Neuronal stem cell (in vitro differentiated cells): ENCODE measurements at regions not wholly inside any gene's neighbourhood (a gene's known extent, or its start where the extent isn't known, plus 50 kb on each side); places are given as distances from the start of the nearest gene placed in this dataset.

Experiments used
- DNase-seq: peaks from one replicate; pipeline ENCODE4 v3.0.0-alpha.2; 2013; ENCODE audit warnings: low spot score
- H2AFZ ChIP-seq: one replicate; pipeline ENCODE4 v1.6.1; 2013; ENCODE audit warnings: mild to moderate bottlenecking, low read length, inconsistent platforms
- H2AK5ac ChIP-seq: 2 replicates; pipeline ENCODE4 v1.6.1; 2013; ENCODE audit warnings: low read depth, mild to moderate bottlenecking, inconsistent platforms, low read length, moderate library complexity, mixed read lengths
- H2BK120ac ChIP-seq: 2 replicates; pipeline ENCODE4 v1.6.1; 2013; ENCODE audit warnings: low read depth, mild to moderate bottlenecking, inconsistent platforms, low read length, moderate library complexity, mixed read lengths
- H2BK12ac ChIP-seq: one replicate; pipeline ENCODE4 v1.6.1; 2013; ENCODE audit warnings: low read length, inconsistent platforms
- H2BK15ac ChIP-seq: 2 replicates; pipeline ENCODE4 v1.6.1; 2013; ENCODE audit warnings: mild to moderate bottlenecking, low read length, inconsistent platforms, mixed read lengths
- H2BK5ac ChIP-seq: one replicate; pipeline ENCODE4 v1.6.1; 2013; ENCODE audit warnings: inconsistent platforms, mild to moderate bottlenecking, low read length, moderate library complexity
- H3K14ac ChIP-seq: one replicate; pipeline ENCODE4 v1.6.1; 2013; ENCODE audit warnings: low read length, inconsistent platforms
- H3K18ac ChIP-seq: 2 replicates; pipeline ENCODE4 v1.6.1; 2013; ENCODE audit warnings: low read length, inconsistent platforms
- H3K23ac ChIP-seq: 2 replicates; pipeline ENCODE4 v1.6.1; 2013; ENCODE audit warnings: low read depth, mild to moderate bottlenecking, mixed read lengths, low read length, inconsistent platforms; ENCODE audit not compliant: poor library complexity
- H3K27ac ChIP-seq: replicated peaks from 3 replicates; pipeline ENCODE4 v1.5.1; 2013; ENCODE audit warnings: low read length, inconsistent platforms
- H3K27me3 ChIP-seq, 3 experiments: 2 replicates each; pipeline ENCODE4 v1.6.1; 2013; ENCODE audit warnings: low read length in 3 of 3, mild to moderate bottlenecking in 2 of 3, inconsistent platforms in 1 of 3, low read depth in 1 of 3, mixed read lengths in 1 of 3, moderate library complexity in 1 of 3; ENCODE audit not compliant: control insufficient read depth in 3 of 3, insufficient read depth in 3 of 3
- H3K36me3 ChIP-seq, 2 donors: replicated peaks in 1 of 2; 2 replicates each; pipeline ENCODE4 v1.6.1; 2013; ENCODE audit warnings: low read length in 2 of 2; ENCODE audit not compliant: control insufficient read depth in 2 of 2, insufficient read depth in 2 of 2
- H3K4ac ChIP-seq: 2 replicates; pipeline ENCODE4 v1.6.1; 2013; ENCODE audit warnings: inconsistent platforms, mild to moderate bottlenecking, low read length, moderate library complexity
- H3K4me1 ChIP-seq, 2 donors: 1 replicate in 1 of 2; 2 replicates in 1 of 2; pipeline ENCODE4 v1.6.1; 2013; ENCODE audit warnings: low read length in 2 of 2, low read depth in 1 of 2; ENCODE audit not compliant: control insufficient read depth in 2 of 2, insufficient read depth in 1 of 2
- H3K4me2 ChIP-seq: one replicate; pipeline ENCODE4 v1.6.1; 2013; ENCODE audit warnings: mild to moderate bottlenecking, low read length, inconsistent platforms; ENCODE audit not compliant: insufficient read depth, poor library complexity, severe bottlenecking
- H3K4me3 ChIP-seq, 2 donors: 2 replicates each; pipeline ENCODE4 v1.5.1; 2013; ENCODE audit warnings: low read length in 2 of 2, mild to moderate bottlenecking in 2 of 2, inconsistent platforms in 1 of 2, moderate library complexity in 1 of 2
- H3K79me1 ChIP-seq: one replicate; pipeline ENCODE4 v1.6.1; 2013; ENCODE audit warnings: low read depth, mild to moderate bottlenecking, inconsistent platforms, low read length, moderate library complexity
- H3K9ac ChIP-seq: one replicate; pipeline ENCODE4 v1.6.1; 2013; ENCODE audit warnings: mild to moderate bottlenecking, low read depth, low read length, inconsistent platforms; ENCODE audit not compliant: poor library complexity
- H3K9me3 ChIP-seq, 2 donors: replicated peaks in 1 of 2; 2 replicates each; pipeline versions ENCODE3 to v1.6.1; 2013; ENCODE audit warnings: low read length in 2 of 2, mild to moderate bottlenecking in 2 of 2, inconsistent platforms in 1 of 2, low read depth in 1 of 2, mixed read lengths in 1 of 2, moderate library complexity in 1 of 2; ENCODE audit not compliant: control insufficient read depth in 2 of 2, insufficient read depth in 1 of 2
- H4K8ac ChIP-seq: one replicate; pipeline ENCODE4 v1.6.1; 2013; ENCODE audit warnings: low read depth, mild to moderate bottlenecking, inconsistent platforms, low read length, moderate library complexity
- H4K91ac ChIP-seq: one replicate; pipeline ENCODE4 v1.6.1; 2013; ENCODE audit warnings: low read length, low read depth, mild to moderate bottlenecking, inconsistent platforms; ENCODE audit not compliant: poor library complexity
- WGBS, 2 donors: extraction: QIAGEN DNeasy Blood & Tissue Kit; methylation state at CpG; one replicate each; pipeline ENCODE4 v1.1.7; 2013; ENCODE audit warnings: missing lambda C conversion rate in 2 of 2, mixed read lengths in 1 of 2; ENCODE audit not compliant: insufficient read length in 2 of 2, insufficient replicate concordance in 1 of 2; ENCODE audit errors: extremely low coverage in 2 of 2; 5-methylcytosine and 5-hydroxymethylcytosine counted together

GRCh38 chr4:81565142-81565870 is 93.6 kb upstream of the RASGEF1B start:
- peaks cover 0 to 7% of the 10 kb centered on the region in 2 donors for H3K4me1 ChIP-seq
- no peak overlapping the region for H4K91ac ChIP-seq
- H3K4ac ChIP-seq = no peak overlapping the region
- H2BK120ac ChIP-seq = no peak overlapping the region
- no peak overlapping the region for H3K18ac ChIP-seq
- H2AFZ ChIP-seq = peak overlapping the region; percentile 77
- H2BK12ac ChIP-seq = no peak overlapping the region
- H3K36me3 ChIP-seq = no peaks in the 10 kb centered on the region
- H2BK15ac ChIP-seq = no peak overlapping the region
- no peaks in the 10 kb centered on the region for H3K79me1 ChIP-seq
- no peaks in the 10 kb centered on the region for H3K27me3 ChIP-seq
- no peak overlapping the region for H3K9ac ChIP-seq
- H3K4me3 ChIP-seq = no peak overlapping the region
- H3K14ac ChIP-seq = no peak overlapping the region
- no CpG with 5 or more reads among the region's 6 CpGs for WGBS, 2 donors
- H4K8ac ChIP-seq = no peak overlapping the region
- H3K27ac ChIP-seq = no peak overlapping the region
- H2AK5ac ChIP-seq = no peak overlapping the region
- H2BK5ac ChIP-seq = no peak overlapping the region
- peak; percentile 4 for DNase-seq
- H3K4me2 ChIP-seq = no peak overlapping the region
- H3K23ac ChIP-seq = no peak overlapping the region
- no peaks in the 10 kb centered on the region for H3K9me3 ChIP-seq

- Histone ChIP-seq H3K36me3 (no peaks in the 10 kb centered on the region), H3K4me3 (no peak overlapping the region), H4K8ac (no peak overlapping the region), H2AFZ (no peak overlapping the region), H2BK12ac (no peak overlapping the region), H3K4me2 (no peak overlapping the region), H3K23ac (no peak overlapping the region), H3K4ac (no peak overlapping the region), H3K79me1 (no peaks in the 10 kb centered on the region), H3K27ac (no peak overlapping the region), H4K91ac (no peak overlapping the region), H3K18ac (no peak overlapping the region), H3K4me1 (peaks cover 0 to 7% of the 10 kb centered on the region in 2 donors), H3K14ac (no peak overlapping the region), H2BK15ac (no peak overlapping the region), H3K9ac (no peak overlapping the region), H2BK120ac (no peak overlapping the region), H3K9me3 (no peaks in the 10 kb centered on the region), H3K27me3 (no peaks in the 10 kb centered on the region), H2BK5ac (no peak overlapping the region), H2AK5ac (no peak overlapping the region)
- DNase-seq = no peak
- no CpG with 5 or more reads among the region's 3 CpGs for WGBS, 2 donors
These were observed 92.3 kb upstream of the RASGEF1B start for GRCh38 chr4:81564025-81564424.

GRCh38 chr4:81562093-81562492 is 90.4 kb upstream of the RASGEF1B start:
- WGBS, 2 donors = no CpG with 5 or more reads among the region's 1 CpG
- H3K27me3 ChIP-seq = no peaks in the 10 kb centered on the region
- H4K91ac ChIP-seq = no peak overlapping the region
- no peak overlapping the region for H2AFZ ChIP-seq
- H3K4me2 ChIP-seq = no peak overlapping the region
- H3K9me3 ChIP-seq = no peaks in the 10 kb centered on the region
- H3K14ac ChIP-seq = no peak overlapping the region
- no peak overlapping the region for H2AK5ac ChIP-seq
- no peak overlapping the region for H3K18ac ChIP-seq
- no peak overlapping the region for H4K8ac ChIP-seq
- no peak overlapping the region for H3K27ac ChIP-seq
- H3K4me1 ChIP-seq = peaks cover 0 to 7% of the 10 kb centered on the region in 2 donors
- H2BK12ac ChIP-seq = no peak overlapping the region
- H3K4me3 ChIP-seq = no peak overlapping the region
- no peaks in the 10 kb centered on the region for H3K79me1 ChIP-seq
- no peak overlapping the region for H3K9ac ChIP-seq
- no peaks in the 10 kb centered on the region for H3K36me3 ChIP-seq
- H2BK120ac ChIP-seq = no peak overlapping the region
- DNase-seq = no peak
- no peak overlapping the region for H3K4ac ChIP-seq
- H2BK5ac ChIP-seq = no peak overlapping the region
- no peak overlapping the region for H2BK15ac ChIP-seq
- H3K23ac ChIP-seq = no peak overlapping the region

- no peaks in the 10 kb centered on the region for H3K27me3 ChIP-seq
- H3K27ac ChIP-seq = no peak overlapping the region
These were observed 85.6 kb upstream of the RASGEF1B start for GRCh38 chr4:81557306-81557705.

More at GRCh38 chr4:81557306-81557705, 85.6 kb upstream of the RASGEF1B start:
- Histone ChIP-seq H3K14ac (no peak overlapping the region), H3K36me3 (no peaks in the 10 kb centered on the region), H3K18ac (no peak overlapping the region), H3K9me3 (no peaks in the 10 kb centered on the region), H3K23ac (no peak overlapping the region), H3K4me1 (no peaks in the 10 kb centered on the region), H2BK120ac (no peak overlapping the region), H2BK12ac (no peak overlapping the region), H2BK15ac (no peak overlapping the region), H2BK5ac (no peak overlapping the region), H3K4me3 (no peak overlapping the region), H3K79me1 (no peaks in the 10 kb centered on the region), H4K8ac (no peak overlapping the region), H3K4ac (no peak overlapping the region), H3K9ac (no peak overlapping the region), H2AK5ac (no peak overlapping the region), H3K4me2 (no peak overlapping the region), H2AFZ (no peak overlapping the region), H4K91ac (no peak overlapping the region)
- DNase-seq = no peak
